NCI-H1436 treated with DMSO at 0.1 percent for 48 hours (cell line): ENCODE measurements at regions not wholly inside any gene's neighbourhood (a gene's known extent, or its start where the extent isn't known, plus 50 kb on each side); places are given as distances from the start of the nearest gene placed in this dataset.

Experiments
- DNase-seq: peaks from one replicate; lab custom pipeline; 2025; lab: John Stamatoyannopoulos, UW

DNA sequence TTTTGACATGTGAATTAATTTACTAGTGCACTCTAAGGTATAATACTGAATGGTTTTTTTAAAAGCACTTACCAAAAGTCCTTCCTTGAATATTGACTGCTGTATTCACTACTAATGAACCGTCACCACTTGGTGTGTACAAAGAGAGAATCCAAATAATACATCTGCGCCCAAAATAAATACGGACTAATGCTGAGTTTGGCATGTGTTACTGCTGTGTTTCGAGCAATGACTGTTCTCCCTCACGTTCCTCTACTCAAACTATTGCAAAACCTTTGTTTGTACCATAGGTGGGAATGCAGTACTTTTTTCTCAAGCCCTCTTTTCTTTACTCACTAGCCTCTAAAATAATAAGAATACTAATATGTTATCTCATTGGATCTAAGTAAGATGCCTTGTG, 305.5 kb downstream of the QKI start:
- DNase-seq, result no peak

- no peak for DNase-seq
These were observed 304.7 kb downstream of the QKI start for GRCh38 chr6:163719028-163719742.

GRCh38 chr6:163718537-163718936, 304.0 kb downstream of the QKI start:
- DNase-seq, result no peak

DNA sequence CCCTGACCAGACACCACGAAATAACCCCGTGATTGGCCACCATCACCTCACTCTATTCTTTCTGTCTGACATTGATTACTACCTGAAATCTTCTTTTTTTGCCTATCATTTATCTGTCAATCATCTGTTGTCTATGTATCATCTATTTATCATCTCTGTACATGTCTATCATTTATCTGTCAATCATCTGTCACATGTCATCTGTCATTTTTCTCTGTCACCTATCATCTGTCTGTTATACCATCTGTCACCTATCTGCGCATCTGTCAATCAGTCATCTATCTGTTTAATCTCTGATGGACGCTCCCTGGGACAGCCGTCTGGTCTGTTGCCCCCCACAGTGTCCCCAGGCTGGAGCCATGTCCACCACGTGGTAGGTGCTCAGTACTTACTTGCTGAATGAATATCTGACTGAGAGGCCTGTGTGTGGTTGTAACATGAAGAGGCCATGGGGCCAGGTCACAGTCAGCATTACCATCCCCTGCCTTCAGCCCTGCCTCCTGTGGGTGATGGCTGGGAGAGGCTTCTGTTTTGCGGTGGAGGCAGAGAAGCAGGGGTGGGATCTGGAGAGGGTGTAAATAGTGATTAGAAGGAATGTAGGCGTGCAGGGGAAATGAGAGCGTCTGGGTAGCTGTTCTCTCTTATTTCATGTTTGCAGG, 302.7 kb downstream of the QKI start:
- no peak for DNase-seq

DNA sequence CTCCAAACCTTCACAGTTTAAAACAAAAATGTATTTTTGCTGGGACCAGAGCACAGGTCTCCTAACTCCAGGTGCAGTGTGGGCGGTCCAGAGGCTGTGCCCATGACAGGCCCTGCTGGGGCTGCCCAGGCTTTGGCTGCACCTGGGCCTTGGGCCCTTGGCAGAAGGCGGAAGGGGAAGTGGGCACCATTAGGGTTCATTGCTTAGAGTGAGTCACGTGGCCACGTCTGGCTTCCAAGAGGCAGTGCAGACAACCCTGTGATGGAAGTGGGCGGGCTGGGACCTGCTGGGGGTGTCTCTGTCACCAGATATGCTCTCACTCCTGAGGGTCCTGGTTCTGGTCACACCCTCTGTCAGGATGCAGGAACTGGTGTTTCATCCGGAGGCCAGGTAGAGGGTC, 302.2 kb downstream of the QKI start:
- no peak for DNase-seq

DNA sequence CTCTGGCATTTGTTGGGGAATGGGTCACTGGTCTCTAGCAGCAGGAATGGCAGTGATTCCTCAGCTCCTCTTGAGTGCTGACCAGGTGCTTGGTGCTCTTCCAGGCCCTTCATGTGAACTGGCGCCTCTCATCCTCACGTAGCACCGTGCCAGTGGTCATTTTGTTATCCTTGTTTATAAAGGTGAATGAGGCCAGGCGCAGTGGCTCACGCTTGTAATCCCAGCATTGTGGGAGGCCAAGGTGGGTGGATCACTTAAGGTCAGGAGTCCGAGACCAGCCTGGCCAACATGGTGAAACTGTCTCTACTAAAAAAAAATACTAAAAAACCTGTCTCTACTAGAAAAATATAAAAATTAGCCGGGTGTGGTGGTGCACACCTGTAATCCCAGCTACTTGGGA, 301.3 kb downstream of the QKI start:
- no peak for DNase-seq

GRCh38 chr6:163714179-163714578, 299.7 kb downstream of the QKI start:
- DNase-seq, result no peak

DNA sequence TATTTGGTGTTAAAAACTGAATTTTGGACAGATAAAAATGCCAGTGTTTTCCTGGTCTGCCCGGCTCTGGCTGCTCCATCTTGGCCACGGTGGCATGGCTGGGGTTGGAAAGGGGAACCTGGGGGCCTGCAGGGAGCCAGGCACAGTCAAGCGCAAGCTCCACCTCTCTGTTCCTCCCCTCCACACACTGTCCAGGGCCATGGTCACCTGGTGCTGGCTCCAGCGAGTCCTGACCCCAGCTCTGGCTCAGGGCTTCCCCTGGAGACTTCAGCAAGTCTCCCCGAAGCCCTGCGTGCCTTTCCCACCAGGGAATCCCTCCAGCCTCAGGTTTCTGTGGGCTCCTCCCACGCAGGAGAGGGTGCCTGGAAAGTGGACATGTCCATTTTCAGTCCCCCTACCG, 298.5 kb downstream of the QKI start:
- DNase-seq, result no peak

GRCh38 chr6:163712566-163712961, 298.0 kb downstream of the QKI start:
- DNase-seq, result no peak

DNA sequence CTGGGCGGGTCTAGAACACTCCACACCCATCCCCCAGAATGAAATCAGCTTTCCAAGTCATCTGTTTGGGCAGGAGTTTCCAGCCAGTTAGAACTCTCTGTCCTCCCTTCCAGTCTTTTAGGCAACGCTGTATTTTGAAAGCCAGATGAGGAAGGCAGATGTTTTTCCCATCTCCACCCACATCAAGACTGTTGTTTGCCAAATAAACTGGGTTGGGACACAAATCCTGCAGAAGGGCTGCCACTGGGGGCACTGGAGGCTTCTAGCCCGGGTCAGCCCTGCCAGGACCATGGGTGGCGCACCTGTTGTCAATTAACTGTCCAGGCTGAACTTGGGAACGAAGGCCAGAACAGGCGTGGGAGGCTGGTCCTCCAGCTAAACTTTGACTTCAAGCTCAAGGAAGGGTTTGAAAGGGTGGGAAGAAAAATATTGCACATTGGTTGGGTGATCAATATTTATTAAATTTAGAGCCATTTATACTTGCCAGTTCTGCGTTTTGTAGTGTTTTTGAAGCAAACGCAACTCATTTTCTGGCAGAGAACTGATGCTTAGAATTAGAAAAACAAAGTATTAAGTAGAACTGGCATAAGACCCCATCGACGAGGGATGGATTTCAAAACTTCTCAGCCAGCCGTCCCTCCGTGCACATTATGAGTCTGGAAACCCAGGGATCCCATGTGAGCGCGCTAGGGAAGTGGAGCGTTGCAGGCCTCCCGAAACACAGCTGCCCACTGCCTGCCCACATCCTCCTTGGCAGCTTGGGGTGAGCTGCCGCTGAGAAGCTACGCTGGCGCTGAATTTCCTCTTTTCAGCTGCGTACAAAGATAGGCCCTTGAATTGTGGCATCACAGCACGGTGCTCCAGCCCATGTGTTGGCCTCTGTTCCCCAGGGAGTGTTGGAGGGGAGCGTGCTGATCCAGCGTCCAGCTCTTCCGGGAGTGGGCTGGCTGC, 297.4 kb downstream of the QKI start:
- DNase-seq, result no peak

- no peak for DNase-seq
These were observed 296.3 kb downstream of the QKI start for GRCh38 chr6:163710532-163711470.

DNA sequence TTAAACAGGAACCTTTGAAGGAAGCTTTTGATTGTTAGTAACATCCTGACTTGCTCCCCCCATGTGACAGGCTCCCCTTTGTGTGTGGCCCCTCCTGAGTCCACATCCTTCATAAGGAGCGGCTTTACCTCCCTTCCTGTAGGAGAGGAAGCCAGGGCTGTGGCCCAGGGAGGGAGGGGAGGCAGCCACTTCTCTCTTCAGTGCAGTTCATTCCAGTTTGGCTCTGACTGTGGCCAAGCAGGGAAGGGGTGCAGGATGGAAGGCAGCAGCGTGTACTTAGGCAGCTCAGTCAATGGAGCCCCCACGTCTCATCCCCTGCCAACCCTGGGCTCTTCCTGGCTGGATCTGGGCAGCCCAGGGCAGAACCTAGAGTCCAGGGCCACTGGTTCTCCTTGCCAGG, 295.2 kb downstream of the QKI start:
- DNase-seq, result no peak

DNA sequence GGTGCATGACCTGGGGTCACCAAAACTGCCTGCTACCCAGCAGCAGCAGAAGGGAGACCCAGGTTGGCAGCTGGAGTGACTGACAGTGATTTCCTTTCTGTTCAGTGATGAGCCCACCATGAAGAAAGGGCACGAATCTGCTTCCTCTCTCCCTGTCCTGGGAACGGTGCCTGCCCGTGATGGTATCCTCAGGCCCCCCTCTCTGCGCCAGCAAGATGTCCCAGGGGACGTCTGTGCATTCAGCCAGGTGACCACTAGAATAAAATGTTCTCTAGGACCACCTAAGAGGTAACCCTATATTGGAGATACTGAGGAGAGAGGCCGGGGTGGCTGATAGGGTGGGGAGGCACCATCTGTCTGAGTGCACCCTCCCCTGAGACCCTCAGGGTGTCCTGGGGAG, 294.7 kb downstream of the QKI start:
- DNase-seq, result no peak

GRCh38 chr6:163708466-163708865, 293.9 kb downstream of the QKI start:
- DNase-seq, result no peak

DNA sequence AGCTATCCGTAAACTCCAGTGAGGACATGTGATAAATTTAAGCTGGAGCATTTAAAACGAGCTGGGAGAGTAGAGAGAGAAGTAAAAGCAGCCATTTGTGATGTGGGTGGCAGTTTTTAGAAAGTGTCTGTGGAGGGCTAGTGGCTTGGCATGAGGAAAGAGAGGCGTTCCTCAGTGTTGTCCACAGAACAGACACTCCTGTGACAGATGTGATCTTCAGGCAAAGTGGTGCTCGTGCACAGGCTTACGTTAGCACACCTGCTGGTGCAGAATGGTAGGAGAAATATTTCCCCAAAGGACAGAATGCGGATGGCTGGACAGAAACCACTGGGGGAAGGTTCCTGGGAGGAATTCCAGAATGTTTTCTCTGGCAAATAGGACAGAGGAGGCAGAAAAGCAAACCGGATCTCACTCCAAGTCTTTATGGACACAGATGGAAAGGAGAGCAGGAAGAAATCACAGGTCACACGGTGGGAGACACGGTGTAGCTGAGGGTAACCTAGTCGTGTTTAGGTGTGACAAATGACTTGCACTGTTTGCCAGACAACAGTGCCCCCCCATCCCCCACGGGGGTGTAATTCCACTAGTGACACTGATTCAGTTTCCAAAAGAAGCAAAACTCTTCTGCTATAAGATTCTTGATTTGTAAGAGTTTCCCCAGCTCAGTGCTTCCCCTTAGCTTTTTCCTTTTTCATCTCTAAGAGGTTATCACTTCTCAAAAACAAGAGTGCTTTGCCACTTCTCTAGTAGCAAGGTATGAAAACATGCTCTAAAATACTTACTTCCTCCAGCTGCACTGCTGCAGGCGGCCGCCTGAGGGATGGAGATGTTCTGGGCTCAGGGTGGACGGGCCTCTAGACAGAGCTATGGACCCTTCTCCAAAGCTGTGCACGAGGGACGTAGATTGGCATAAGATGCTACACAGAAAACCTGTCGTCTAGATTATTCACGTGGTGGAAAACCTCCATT, 293.2 kb downstream of the QKI start:
- no peak for DNase-seq

- no peak for DNase-seq
These were observed 292.1 kb downstream of the QKI start for GRCh38 chr6:163706500-163707087.

DNA sequence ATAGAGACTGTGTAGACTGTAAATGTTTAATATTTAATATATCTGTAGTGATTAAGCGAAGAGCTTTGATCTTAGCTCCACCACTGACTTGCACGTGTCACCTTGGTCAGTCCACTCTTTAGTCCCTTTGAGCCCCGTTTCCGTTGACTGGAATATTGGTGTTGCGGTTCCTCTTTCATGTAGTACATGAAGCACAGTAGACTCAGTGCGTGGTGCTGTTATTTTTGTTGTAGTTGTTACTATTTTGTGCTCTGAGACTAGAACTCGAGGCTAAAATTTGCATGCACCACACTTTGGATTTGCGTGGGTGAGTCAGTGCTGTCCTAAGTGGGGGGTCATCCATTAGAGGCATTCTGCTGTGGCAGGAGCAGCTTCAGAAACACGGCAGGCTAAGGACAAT, 291.4 kb downstream of the QKI start:
- DNase-seq, result no peak

DNA sequence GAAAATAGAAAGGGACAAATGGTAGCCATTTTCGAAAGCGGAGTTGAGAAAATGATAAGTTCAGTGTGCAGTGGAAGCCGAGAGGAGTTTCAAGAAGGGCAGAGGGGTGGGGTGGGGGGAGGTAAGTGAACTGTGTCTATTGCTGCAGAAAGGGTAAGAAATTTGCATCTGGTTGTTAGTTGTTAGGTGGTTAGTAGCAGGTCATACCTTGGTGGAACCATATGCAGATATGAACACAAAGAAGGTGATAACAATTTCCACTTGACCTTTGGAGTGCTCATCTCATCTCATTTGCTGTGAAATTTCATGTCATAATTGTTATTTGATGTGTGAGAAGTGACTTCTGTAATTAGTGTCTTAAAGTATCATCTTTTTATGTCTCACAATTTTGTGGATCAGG, 288.2 kb downstream of the QKI start:
- no peak for DNase-seq

- no peak for DNase-seq
These were observed 287.2 kb downstream of the QKI start for GRCh38 chr6:163701762-163702161.

DNA sequence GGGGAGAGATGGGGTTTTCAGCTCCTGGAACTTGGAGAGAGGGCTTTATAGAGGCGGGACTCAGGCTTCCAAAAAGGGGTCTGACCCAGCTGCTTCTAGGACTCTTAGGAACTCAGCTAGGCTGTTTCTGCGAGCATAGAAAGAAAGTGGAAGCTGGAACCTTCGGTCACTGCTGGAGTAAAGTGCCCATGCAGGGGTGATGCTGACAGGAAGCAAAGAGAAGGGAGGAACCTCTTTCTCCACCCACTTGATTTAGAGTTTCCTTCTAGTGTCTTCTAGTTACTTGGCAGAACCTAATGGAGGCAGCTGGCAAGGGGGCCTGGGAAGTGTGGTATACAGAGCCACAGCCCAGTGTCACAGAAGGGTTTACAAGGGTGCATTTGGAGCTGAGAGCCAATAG, 283.6 kb downstream of the QKI start:
- no peak for DNase-seq
